Gastrocnemius medialis (tissue), 4 donors: ENCODE measurements at regions not wholly inside any gene's neighbourhood (a gene's known extent, or its start where the extent isn't known, plus 50 kb on each side); places are given as distances from the start of the nearest gene placed in this dataset.

Source experiments
- POLR2A ChIP-seq, 2 donors: fragments of 450-650 bp; IDR thresholded peaks; one replicate each; pipeline ENCODE4 v1.6.1; 2017; ENCODE audit warnings: antibody characterized with exemption in 2 of 2, mild to moderate bottlenecking in 2 of 2, moderate library complexity in 2 of 2
- TF ChIP-seq, protein P1 (sequence below), 5 experiments: fragments of 450-650 bp in 3 of 5; fragments of 200-600 bp in 2 of 5; sonication (generic) in 2 of 5; IDR thresholded peaks in 4 of 5; conservative IDR thresholded peaks in 1 of 5; 1 replicate in 4 of 5; 2 replicates in 1 of 5; pipeline ENCODE4 v1.5.1; 2016 to 2019; ENCODE audit warnings: antibody characterized with exemption in 5 of 5, mild to moderate bottlenecking in 3 of 5, moderate library complexity in 3 of 5

DNA sequence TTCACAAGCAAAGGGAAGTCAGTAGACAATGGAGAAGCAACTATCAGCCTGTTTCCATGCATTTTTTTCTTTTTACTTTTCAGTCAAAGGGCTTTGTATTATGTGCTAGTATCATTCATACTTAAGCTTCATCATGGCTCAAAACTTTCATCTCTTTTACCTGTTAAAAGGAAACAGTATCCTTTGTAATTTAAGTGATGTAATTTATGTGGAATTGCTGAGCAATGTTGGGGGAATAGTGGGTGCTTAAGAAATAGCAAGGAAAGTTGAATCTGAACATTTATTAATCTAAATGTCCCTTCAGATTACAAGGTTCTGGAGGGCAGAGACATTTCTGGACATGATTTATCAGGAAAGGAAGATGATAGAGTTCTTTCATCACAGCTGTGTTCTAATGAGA lies 915.3 kb downstream of the VRK1 start:
- TF ChIP-seq, protein P1, sequence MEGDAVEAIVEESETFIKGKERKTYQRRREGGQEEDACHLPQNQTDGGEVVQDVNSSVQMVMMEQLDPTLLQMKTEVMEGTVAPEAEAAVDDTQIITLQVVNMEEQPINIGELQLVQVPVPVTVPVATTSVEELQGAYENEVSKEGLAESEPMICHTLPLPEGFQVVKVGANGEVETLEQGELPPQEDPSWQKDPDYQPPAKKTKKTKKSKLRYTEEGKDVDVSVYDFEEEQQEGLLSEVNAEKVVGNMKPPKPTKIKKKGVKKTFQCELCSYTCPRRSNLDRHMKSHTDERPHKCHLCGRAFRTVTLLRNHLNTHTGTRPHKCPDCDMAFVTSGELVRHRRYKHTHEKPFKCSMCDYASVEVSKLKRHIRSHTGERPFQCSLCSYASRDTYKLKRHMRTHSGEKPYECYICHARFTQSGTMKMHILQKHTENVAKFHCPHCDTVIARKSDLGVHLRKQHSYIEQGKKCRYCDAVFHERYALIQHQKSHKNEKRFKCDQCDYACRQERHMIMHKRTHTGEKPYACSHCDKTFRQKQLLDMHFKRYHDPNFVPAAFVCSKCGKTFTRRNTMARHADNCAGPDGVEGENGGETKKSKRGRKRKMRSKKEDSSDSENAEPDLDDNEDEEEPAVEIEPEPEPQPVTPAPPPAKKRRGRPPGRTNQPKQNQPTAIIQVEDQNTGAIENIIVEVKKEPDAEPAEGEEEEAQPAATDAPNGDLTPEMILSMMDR (IDR thresholded peaks at IDR 0.05 in 4 of 5, conservative IDR thresholded peaks at IDR 0.05 in 1 of 5): no peak
- no peak for TF ChIP-seq POLR2A (IDR thresholded peaks at IDR 0.05)
